OCI-LY7 (cell line): ENCODE measurements at regions not wholly inside any gene's neighbourhood (a gene's known extent, or its start where the extent isn't known, plus 50 kb on each side); places are given as distances from the start of the nearest gene placed in this dataset.

ENCODE experiments used
- BruUV-seq: library from RNA; stranded (reverse); fragments of 400-500 nt; replicated peaks from 2 replicates; lab custom pipeline; 2021; lab: Mats Ljungman, UMichigan
- CTCF ChIA-PET: fragments of 300-600 bp; sonication (Branson Sonifier 250); formaldehyde crosslinking; loops from one replicate; lab custom pipeline; 2022; ENCODE audit warnings: antibody characterized with exemption; ENCODE audit not compliant: unreplicated experiment; lab: Charles Lee
- POLR2A ChIA-PET: fragments of 300-600 bp; sonication (Branson Sonifier 250); formaldehyde crosslinking; loops from one replicate; lab custom pipeline; 2022; ENCODE audit warnings: antibody characterized with exemption; lab: Charles Lee
- DNase-seq: peaks from one replicate; pipeline ENCODE4 v3.0.0-alpha.2; 2015; ENCODE audit warnings: low spot score
- H2AFZ ChIP-seq: fragments of 200-600 bp; sonication (generic), shearing (Covaris generic); 2 replicates; pipeline ENCODE4 v1.6.1; 2014; ENCODE audit warnings: mild to moderate bottlenecking, antibody characterized with exemption, low read length, moderate library complexity
- H3K27ac ChIP-seq: fragments of 200-600 bp; sonication (generic); 2 replicates; pipeline ENCODE4 v1.5.1; 2014; ENCODE audit warnings: mixed run types, low read depth, mild to moderate bottlenecking, moderate library complexity, low read length, inconsistent platforms; ENCODE audit not compliant: poor library complexity, severe bottlenecking
- H3K36me3 ChIP-seq: fragments of 200-600 bp; sonication (generic); 2 replicates; pipeline ENCODE4 v1.6.1; 2014; ENCODE audit warnings: mild to moderate bottlenecking, antibody characterized with exemption, low read length, moderate library complexity, mixed read lengths; ENCODE audit not compliant: insufficient read depth
- H3K4me1 ChIP-seq: fragments of 200-600 bp; sonication (generic); 2 replicates; pipeline ENCODE4 v1.5.1; 2014; ENCODE audit warnings: mild to moderate bottlenecking, low read length; ENCODE audit not compliant: insufficient read depth, poor library complexity, severe bottlenecking
- H3K4me2 ChIP-seq: fragments of 200-600 bp; sonication (generic); 2 replicates; pipeline ENCODE4 v1.6.1; 2014; ENCODE audit warnings: mild to moderate bottlenecking, low read length
- H3K4me3 ChIP-seq: fragments of 200-600 bp; sonication (generic); 2 replicates; pipeline ENCODE4 v1.5.1; 2014; ENCODE audit warnings: mild to moderate bottlenecking, low read depth, low read length; ENCODE audit not compliant: poor library complexity, severe bottlenecking
- H3K79me2 ChIP-seq: fragments of 200-600 bp; sonication (generic); 2 replicates; pipeline ENCODE4 v1.6.1; 2016; ENCODE audit warnings: low read depth, mild to moderate bottlenecking, low read length, moderate library complexity, mixed read lengths; ENCODE audit not compliant: insufficient read depth
- H3K9me2 ChIP-seq: fragments of 200-600 bp; sonication (generic); 2 replicates; pipeline ENCODE4 v1.6.1; 2016; ENCODE audit warnings: mild to moderate bottlenecking, low read length, mixed read lengths; ENCODE audit not compliant: insufficient read depth
- H3K9me3 ChIP-seq: fragments of 200-600 bp; sonication (generic); 2 replicates; pipeline ENCODE4 v1.6.1; 2014; ENCODE audit warnings: mild to moderate bottlenecking, mixed run types, low read length, mixed read lengths
- H4K20me1 ChIP-seq: fragments of 200-600 bp; sonication (generic); 2 replicates; pipeline ENCODE4 v1.6.1; 2014; ENCODE audit warnings: mild to moderate bottlenecking, antibody characterized with exemption, low read length, moderate library complexity, mixed read lengths; ENCODE audit not compliant: insufficient read depth
- CTCF ChIP-seq: fragments of 200-600 bp; sonication (generic); conservative IDR thresholded peaks from 2 replicates; pipeline ENCODE4 v1.5.1; 2014; ENCODE audit warnings: mild to moderate bottlenecking, antibody characterized with exemption, low read length, moderate library complexity, mixed read lengths
- EZH2phosphoT487 ChIP-seq: fragments of 200-600 bp; sonication (generic); IDR thresholded peaks from 2 replicates; pipeline ENCODE4 v1.6.1; 2018; ENCODE audit warnings: low read depth, borderline replicate concordance, mild to moderate bottlenecking, mixed run types, antibody characterized with exemption, low read length, moderate library complexity, mixed read lengths
- intact Hi-C: fragments of 100-400 bp; cut with micrococcal nuclease; formaldehyde crosslinking; loops from one replicate; pipeline ENCODE4 v1.10.0; 2022; ENCODE audit not compliant: unreplicated experiment

DNA sequence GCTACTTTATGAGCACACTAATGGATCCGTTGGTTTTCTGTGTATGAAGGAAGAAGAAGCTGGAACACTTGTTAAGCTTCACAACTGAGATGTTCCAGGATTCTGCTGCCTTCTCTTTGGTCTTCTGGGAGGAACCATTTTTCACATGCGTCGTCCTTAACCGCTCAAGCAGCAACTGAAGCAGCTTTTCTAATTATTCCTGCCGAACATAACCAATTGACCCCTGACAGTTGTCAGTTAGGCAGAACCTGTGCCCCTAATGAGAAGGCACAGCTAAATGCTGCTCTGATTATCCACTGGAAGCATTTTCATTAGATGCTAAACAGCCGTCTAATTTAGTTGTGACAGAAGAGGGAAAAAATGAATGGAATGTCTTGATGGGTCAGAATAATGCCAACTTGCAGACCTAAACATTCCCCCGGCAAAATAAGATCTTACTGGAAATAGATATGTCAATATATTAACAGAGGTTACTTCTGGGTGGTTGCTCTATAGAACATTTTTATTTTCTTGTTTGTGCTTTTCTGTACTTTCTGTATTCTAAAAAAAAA, 85.0 kb upstream of the SMLR1 start:
- Histone ChIP-seq H3K27ac (no peak overlapping the region), H3K4me1 (no peaks in the 10 kb centered on the region), H3K9me2 (no peaks in the 10 kb centered on the region), H3K36me3 (no peaks in the 10 kb centered on the region), H2AFZ (no peak overlapping the region), H4K20me1 (no peaks in the 10 kb centered on the region), H3K9me3 (no peaks in the 10 kb centered on the region), H3K4me2 (no peak overlapping the region), H3K4me3 (no peak overlapping the region), H3K79me2 (no peaks in the 10 kb centered on the region)
- ChIA-PET POLR2A (interaction anchor here (0.9 to 1.7 kb wide), 2 partner anchors 17 to 26 kb away, joined by 3 to 5 read pairs; no protein-coding TSS in a partner anchor), CTCF (no interaction called here)
- TF ChIP-seq EZH2phosphoT487, result no peak
- no peak for TF ChIP-seq CTCF
- DNase-seq, result no peak
- intact Hi-C loops, result no loop called here
- no TSS peak for BruUV-seq

DNA sequence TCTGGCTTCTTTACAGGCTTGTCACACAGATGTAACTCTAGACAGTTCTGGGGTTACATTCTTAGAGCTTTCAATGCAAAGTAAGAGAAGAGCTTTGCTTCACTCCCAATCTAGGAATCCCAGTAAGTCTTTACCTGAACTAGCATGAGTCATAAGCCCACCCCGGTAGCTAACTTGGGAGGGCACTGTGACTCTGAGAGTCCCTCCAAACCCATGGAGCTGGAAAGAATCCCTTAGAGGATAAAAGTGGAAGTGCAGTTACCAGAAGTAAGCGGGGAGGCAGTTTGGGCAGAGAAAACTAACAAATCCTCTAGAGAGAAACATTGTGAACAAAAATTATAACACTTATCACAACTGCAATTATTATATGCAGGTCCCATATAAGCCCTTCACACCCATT, 84.0 kb upstream of the SMLR1 start:
- no peaks in the 10 kb centered on the region for H3K79me2 ChIP-seq
- H3K9me3 ChIP-seq, result no peaks in the 10 kb centered on the region
- TF ChIP-seq EZH2phosphoT487, result no peak
- no peak for TF ChIP-seq CTCF
- DNase-seq, result no peak
- H3K9me2 ChIP-seq, result no peaks in the 10 kb centered on the region
- POLR2A ChIA-PET, result interaction anchor here (1.7 kb wide), 1 partner anchor 27 kb away, joined by 5 read pairs; no protein-coding TSS in a partner anchor
- CTCF ChIA-PET, result no interaction called here
- H4K20me1 ChIP-seq, result no peaks in the 10 kb centered on the region
- H3K4me1 ChIP-seq, result no peaks in the 10 kb centered on the region
- H2AFZ ChIP-seq, result no peak overlapping the region
- no TSS peak for BruUV-seq
- H3K4me3 ChIP-seq, result no peak overlapping the region
- H3K36me3 ChIP-seq, result no peaks in the 10 kb centered on the region
- no peak overlapping the region for H3K4me2 ChIP-seq
- intact Hi-C loops, result no loop called here
- no peak overlapping the region for H3K27ac ChIP-seq

DNA sequence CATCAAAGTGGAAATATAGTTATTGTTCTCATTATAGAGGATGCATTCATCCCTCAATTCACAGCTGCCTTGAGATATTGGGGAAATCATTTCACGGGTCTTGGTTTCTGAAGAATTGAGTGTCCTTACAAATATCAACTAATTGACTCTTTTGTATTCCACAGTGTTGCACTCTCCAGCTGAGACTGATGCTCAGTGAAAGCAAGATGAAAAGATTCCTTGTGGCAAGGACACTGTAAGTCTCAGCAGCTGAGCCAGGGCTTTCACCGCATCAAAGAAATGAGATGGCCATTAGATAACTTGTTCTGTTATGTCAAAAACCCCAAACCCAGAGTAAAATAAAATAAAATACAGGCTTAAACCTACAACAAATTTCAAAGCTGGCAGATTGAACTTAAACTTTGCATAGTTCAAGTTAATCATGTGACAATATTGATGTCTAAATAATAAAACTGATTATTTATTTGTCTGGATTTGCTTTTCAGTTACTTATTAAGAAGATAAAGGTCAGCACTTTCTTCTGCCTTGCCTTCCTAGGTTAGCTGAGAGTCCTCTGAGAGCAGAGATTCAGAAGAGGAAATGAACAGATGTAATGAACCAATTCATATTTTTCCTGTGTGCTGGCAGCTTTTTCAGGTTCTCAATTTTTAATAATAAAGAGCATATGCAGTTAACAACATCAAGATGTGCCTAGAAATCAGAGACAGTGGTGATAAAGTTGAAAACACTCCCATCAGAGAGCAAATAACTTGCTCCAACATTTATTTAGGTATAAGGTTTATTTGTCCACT, 82.4 kb upstream of the SMLR1 start:
- CTCF ChIA-PET, result no interaction called here
- TF ChIP-seq CTCF (no peak), EZH2phosphoT487 (no peak)

More for the DNA sequence above, 82.4 kb upstream of the SMLR1 start:
- no peaks in the 10 kb centered on the region for H3K9me3 ChIP-seq
- intact Hi-C loops, result no loop called here
- no peak overlapping the region for H3K4me2 ChIP-seq
- no peaks in the 10 kb centered on the region for H4K20me1 ChIP-seq
- no peak overlapping the region for H3K4me3 ChIP-seq
- 0 out of 2 replicates have a peak, but pooled peaks cover 3% of the 10 kb centered on the region for H3K9me2 ChIP-seq
- POLR2A ChIA-PET, result no interaction called here
- no TSS peak for BruUV-seq
- no peaks in the 10 kb centered on the region for H3K79me2 ChIP-seq
- no peaks in the 10 kb centered on the region for H3K4me1 ChIP-seq
- DNase-seq, result no peak
- no peaks in the 10 kb centered on the region for H3K36me3 ChIP-seq
- no peak overlapping the region for H2AFZ ChIP-seq
- H3K27ac ChIP-seq, result no peak overlapping the region
